Body of pancreas (tissue), 4 donors: ENCODE measurements at regions not wholly inside any gene's neighbourhood (a gene's known extent, or its start where the extent isn't known, plus 50 kb on each side); places are given as distances from the start of the nearest gene placed in this dataset.

Source experiments
- POLR2A ChIP-seq, 3 donors: fragments of 450-650 bp; IDR thresholded peaks; one replicate each; pipeline ENCODE4 v1.6.1; 2016; ENCODE audit warnings: antibody characterized with exemption in 3 of 3, mild to moderate bottlenecking in 2 of 3
- TF ChIP-seq, protein P1 (sequence below), 7 experiments: fragments of 450-650 bp in 4 of 7; fragments of 200-600 bp in 3 of 7; sonication (generic) in 3 of 7; IDR thresholded peaks; one replicate each; pipeline ENCODE4 v1.5.1; 2016 to 2019; ENCODE audit warnings: antibody characterized with exemption in 7 of 7

GRCh38 chr4:33470805-33471204 is 2750.6 kb downstream of the PCDH7 start:
- no peak for TF ChIP-seq POLR2A (IDR thresholded peaks at IDR 0.05)
- TF ChIP-seq, protein P1, sequence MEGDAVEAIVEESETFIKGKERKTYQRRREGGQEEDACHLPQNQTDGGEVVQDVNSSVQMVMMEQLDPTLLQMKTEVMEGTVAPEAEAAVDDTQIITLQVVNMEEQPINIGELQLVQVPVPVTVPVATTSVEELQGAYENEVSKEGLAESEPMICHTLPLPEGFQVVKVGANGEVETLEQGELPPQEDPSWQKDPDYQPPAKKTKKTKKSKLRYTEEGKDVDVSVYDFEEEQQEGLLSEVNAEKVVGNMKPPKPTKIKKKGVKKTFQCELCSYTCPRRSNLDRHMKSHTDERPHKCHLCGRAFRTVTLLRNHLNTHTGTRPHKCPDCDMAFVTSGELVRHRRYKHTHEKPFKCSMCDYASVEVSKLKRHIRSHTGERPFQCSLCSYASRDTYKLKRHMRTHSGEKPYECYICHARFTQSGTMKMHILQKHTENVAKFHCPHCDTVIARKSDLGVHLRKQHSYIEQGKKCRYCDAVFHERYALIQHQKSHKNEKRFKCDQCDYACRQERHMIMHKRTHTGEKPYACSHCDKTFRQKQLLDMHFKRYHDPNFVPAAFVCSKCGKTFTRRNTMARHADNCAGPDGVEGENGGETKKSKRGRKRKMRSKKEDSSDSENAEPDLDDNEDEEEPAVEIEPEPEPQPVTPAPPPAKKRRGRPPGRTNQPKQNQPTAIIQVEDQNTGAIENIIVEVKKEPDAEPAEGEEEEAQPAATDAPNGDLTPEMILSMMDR (IDR thresholded peaks at IDR 0.05), result no peak
